ENCODE measurements at regions not wholly inside any gene's neighbourhood (a gene's known extent, or its start where the extent isn't known, plus 50 kb on each side); places are given as distances from the start of the nearest gene placed in this dataset.

DNA sequence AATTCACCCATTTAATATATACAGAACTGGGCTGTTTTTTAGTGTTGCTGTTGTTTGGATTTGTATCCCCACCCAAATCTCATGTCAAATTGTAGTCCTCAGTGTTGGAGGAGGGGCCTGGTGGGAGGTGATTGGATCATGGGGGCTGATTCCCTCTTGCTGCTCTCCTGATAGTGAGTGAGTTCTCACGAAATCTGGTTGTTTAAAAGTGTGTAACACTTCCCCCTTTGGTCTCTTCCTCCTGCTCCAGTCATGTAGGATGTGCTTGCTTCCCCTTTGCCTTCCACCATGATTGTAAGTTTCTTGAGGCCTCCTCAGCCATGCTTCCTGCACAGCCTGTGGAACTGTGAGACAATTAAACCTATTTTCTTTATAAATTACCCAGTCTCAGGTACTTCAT lies 141.6 kb upstream of the AADAT start:
- TF ChIP-seq, protein P1, sequence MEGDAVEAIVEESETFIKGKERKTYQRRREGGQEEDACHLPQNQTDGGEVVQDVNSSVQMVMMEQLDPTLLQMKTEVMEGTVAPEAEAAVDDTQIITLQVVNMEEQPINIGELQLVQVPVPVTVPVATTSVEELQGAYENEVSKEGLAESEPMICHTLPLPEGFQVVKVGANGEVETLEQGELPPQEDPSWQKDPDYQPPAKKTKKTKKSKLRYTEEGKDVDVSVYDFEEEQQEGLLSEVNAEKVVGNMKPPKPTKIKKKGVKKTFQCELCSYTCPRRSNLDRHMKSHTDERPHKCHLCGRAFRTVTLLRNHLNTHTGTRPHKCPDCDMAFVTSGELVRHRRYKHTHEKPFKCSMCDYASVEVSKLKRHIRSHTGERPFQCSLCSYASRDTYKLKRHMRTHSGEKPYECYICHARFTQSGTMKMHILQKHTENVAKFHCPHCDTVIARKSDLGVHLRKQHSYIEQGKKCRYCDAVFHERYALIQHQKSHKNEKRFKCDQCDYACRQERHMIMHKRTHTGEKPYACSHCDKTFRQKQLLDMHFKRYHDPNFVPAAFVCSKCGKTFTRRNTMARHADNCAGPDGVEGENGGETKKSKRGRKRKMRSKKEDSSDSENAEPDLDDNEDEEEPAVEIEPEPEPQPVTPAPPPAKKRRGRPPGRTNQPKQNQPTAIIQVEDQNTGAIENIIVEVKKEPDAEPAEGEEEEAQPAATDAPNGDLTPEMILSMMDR (IDR thresholded peaks at IDR 0.05; ENCODE audit: low read length) = no peak
- no peak for TF ChIP-seq EZH2 (optimal IDR thresholded peaks at IDR 0.05; ENCODE audit: low read depth, low read length)
